ENCODE measurements at regions not wholly inside any gene's neighbourhood (a gene's known extent, or its start where the extent isn't known, plus 50 kb on each side); places are given as distances from the start of the nearest gene placed in this dataset.

GRCh38 chr17:79145548-79145947 is 70.9 kb downstream of the ENGASE start:
- no peaks in the 10 kb centered on the region for H3K36me3 ChIP-seq (ENCODE audit: control insufficient read depth in 2 of 3, insufficient read depth in 3 of 3, low read length in 3 of 3)
- Mint-ChIP-seq H3K9me3 (no peaks in the 10 kb centered on the region), H3K36me3 (no peaks in the 10 kb centered on the region), H3K4me3 (no peak overlapping the region), H3K27ac (no peak overlapping the region), H3K4me1 (peaks cover 0 to 2% (median 0%) of the 10 kb centered on the region in 7 donors), H3K27me3 (peaks cover 0 to 16% (median 3%) of the 10 kb centered on the region in 5 donors)
- H3K27me3 ChIP-seq (ENCODE audit: control insufficient read depth in 2 of 2, insufficient read depth in 2 of 2, low read length in 2 of 2), result no peaks in the 10 kb centered on the region
- H3K4me3 ChIP-seq (ENCODE audit: low read length), result no peak overlapping the region
- no peaks in the 10 kb centered on the region for H3K9me3 ChIP-seq (ENCODE audit: control insufficient read depth in 2 of 3, low read length in 3 of 3)
- ChIA-PET CTCF (interaction anchor here (0.6 kb wide), 1 partner anchor 120 kb away, joined by 3 read pairs; no protein-coding TSS in a partner anchor), POLR2A (no interaction called here)
- DNase-seq (no peak), ATAC-seq (no peak)
- no peaks in the 10 kb centered on the region for H3K4me1 ChIP-seq (ENCODE audit: control insufficient read depth in 2 of 2, insufficient read depth in 2 of 2, low read length in 2 of 2)
- no peak overlapping the region for H3K27ac ChIP-seq (ENCODE audit: low read depth, low read length)
- intact Hi-C loops (cut with micrococcal nuclease), result no loop called here

GRCh38 chr17:79144133-79144532 is 69.5 kb downstream of the ENGASE start:
- H3K27ac Mint-ChIP-seq, result no peak overlapping the region
- DNase-seq, result no peak
- ATAC-seq, result no peak
- H3K4me1 Mint-ChIP-seq, result no peaks in the 10 kb centered on the region
- Histone ChIP-seq H3K27ac (ENCODE audit: low read depth, low read length) (no peak overlapping the region), H3K4me1 (ENCODE audit: control insufficient read depth in 2 of 2, insufficient read depth in 2 of 2, low read length in 2 of 2) (no peaks in the 10 kb centered on the region), H3K4me3 (ENCODE audit: low read length) (no peak overlapping the region), H3K36me3 (ENCODE audit: control insufficient read depth in 2 of 3, insufficient read depth in 3 of 3, low read length in 3 of 3) (no peaks in the 10 kb centered on the region), H3K27me3 (ENCODE audit: control insufficient read depth in 2 of 2, insufficient read depth in 2 of 2, low read length in 2 of 2) (no peaks in the 10 kb centered on the region), H3K9me3 (ENCODE audit: control insufficient read depth in 2 of 3, low read length in 3 of 3) (no peaks in the 10 kb centered on the region)
- H3K36me3 Mint-ChIP-seq, result no peaks in the 10 kb centered on the region
- CTCF ChIA-PET, result no interaction called here
- POLR2A ChIA-PET, result no interaction called here
- no peak overlapping the region for H3K4me3 Mint-ChIP-seq
- H3K9me3 Mint-ChIP-seq, result no peaks in the 10 kb centered on the region
- peaks cover 0 to 25% (median 3%) of the 10 kb centered on the region in 5 donors for H3K27me3 Mint-ChIP-seq
- intact Hi-C loops (cut with micrococcal nuclease), result no loop called here

GRCh38 chr17:79142375-79142774 is 67.8 kb downstream of the ENGASE start:
- Mint-ChIP-seq H3K36me3 (peaks cover 0 to 4% (median 0%) of the 10 kb centered on the region in 5 donors), H3K9me3 (peaks cover 0 to 9% (median 0%) of the 10 kb centered on the region in 11 donors), H3K4me3 (no peak overlapping the region), H3K4me1 (peaks cover 0 to 8% (median 0%) of the 10 kb centered on the region in 7 donors), H3K27me3 (peaks cover 0 to 36% (median 3%) of the 10 kb centered on the region in 5 donors), H3K27ac (no peak overlapping the region)
- ChIA-PET POLR2A (no interaction called here), CTCF (no interaction called here)
- Histone ChIP-seq H3K36me3 (ENCODE audit: control insufficient read depth in 2 of 3, insufficient read depth in 3 of 3, low read length in 3 of 3) (no peaks in the 10 kb centered on the region), H3K27me3 (ENCODE audit: control insufficient read depth in 2 of 2, insufficient read depth in 2 of 2, low read length in 2 of 2) (no peaks in the 10 kb centered on the region), H3K4me1 (ENCODE audit: control insufficient read depth in 2 of 2, insufficient read depth in 2 of 2, low read length in 2 of 2) (no peaks in the 10 kb centered on the region), H3K4me3 (ENCODE audit: low read length) (no peak overlapping the region), H3K9me3 (ENCODE audit: control insufficient read depth in 2 of 3, low read length in 3 of 3) (no peaks in the 10 kb centered on the region), H3K27ac (ENCODE audit: low read depth, low read length) (no peak overlapping the region)
- no peak for DNase-seq
- ATAC-seq, result no peak
- intact Hi-C loops (cut with micrococcal nuclease), result no loop called here

GRCh38 chr17:79141578-79142355 is 67.1 kb downstream of the ENGASE start:
- CTCF ChIA-PET, result no interaction called here

GRCh38 chr17:79138826-79139225 is 64.2 kb downstream of the ENGASE start:
- H3K27me3 Mint-ChIP-seq, result peaks cover 0 to 48% (median 3%) of the 10 kb centered on the region in 5 donors
- H3K4me1 Mint-ChIP-seq, result peaks cover 0 to 8% (median 0%) of the 10 kb centered on the region in 7 donors
- Histone ChIP-seq H3K27me3 (ENCODE audit: control insufficient read depth in 2 of 2, insufficient read depth in 2 of 2, low read length in 2 of 2) (no peaks in the 10 kb centered on the region), H3K9me3 (ENCODE audit: control insufficient read depth in 2 of 3, low read length in 3 of 3) (no peaks in the 10 kb centered on the region), H3K4me3 (ENCODE audit: low read length) (no peak overlapping the region), H3K27ac (ENCODE audit: low read depth, low read length) (no peak overlapping the region), H3K36me3 (ENCODE audit: control insufficient read depth in 2 of 3, insufficient read depth in 3 of 3, low read length in 3 of 3) (no peaks in the 10 kb centered on the region), H3K4me1 (ENCODE audit: control insufficient read depth in 2 of 2, insufficient read depth in 2 of 2, low read length in 2 of 2) (no peaks in the 10 kb centered on the region)
- H3K4me3 Mint-ChIP-seq, result no peak overlapping the region
- no peak overlapping the region for H3K27ac Mint-ChIP-seq
- H3K9me3 Mint-ChIP-seq, result peaks cover 0 to 9% (median 0%) of the 10 kb centered on the region in 11 donors
- peaks cover 0 to 4% (median 0%) of the 10 kb centered on the region in 5 donors for H3K36me3 Mint-ChIP-seq
- no peak for ATAC-seq
- no peak for DNase-seq
- intact Hi-C loops (cut with micrococcal nuclease), result no loop called here
- POLR2A ChIA-PET, result no interaction called here
- CTCF ChIA-PET, result no interaction called here

More at GRCh38 chr17:79141578-79142355, 67.1 kb downstream of the ENGASE start:
- no peaks in the 10 kb centered on the region for H3K36me3 ChIP-seq (ENCODE audit: control insufficient read depth in 2 of 3, insufficient read depth in 3 of 3, low read length in 3 of 3)
- Mint-ChIP-seq H3K4me3 (no peak overlapping the region), H3K36me3 (peaks cover 0 to 4% (median 0%) of the 10 kb centered on the region in 5 donors), H3K4me1 (peaks cover 0 to 8% (median 0%) of the 10 kb centered on the region in 7 donors), H3K27ac (no peak overlapping the region), H3K9me3 (peaks cover 0 to 9% (median 0%) of the 10 kb centered on the region in 11 donors), H3K27me3 (peaks cover 0 to 37% (median 3%) of the 10 kb centered on the region in 5 donors)
- H3K4me3 ChIP-seq (ENCODE audit: low read length), result no peak overlapping the region
- intact Hi-C loops (cut with micrococcal nuclease), result no loop called here
- DNase-seq (no peak), ATAC-seq (no peak)
- H3K27ac ChIP-seq (ENCODE audit: low read depth, low read length), result no peak overlapping the region
- POLR2A ChIA-PET, result no interaction called here
- no peaks in the 10 kb centered on the region for H3K4me1 ChIP-seq (ENCODE audit: control insufficient read depth in 2 of 2, insufficient read depth in 2 of 2, low read length in 2 of 2)
- H3K9me3 ChIP-seq (ENCODE audit: control insufficient read depth in 2 of 3, low read length in 3 of 3), result no peaks in the 10 kb centered on the region
- H3K27me3 ChIP-seq (ENCODE audit: control insufficient read depth in 2 of 2, insufficient read depth in 2 of 2, low read length in 2 of 2), result no peaks in the 10 kb centered on the region

- ChIA-PET POLR2A (no interaction called here), CTCF (no interaction called here)
- H3K27ac Mint-ChIP-seq, result no peak overlapping the region
- H3K4me1 Mint-ChIP-seq, result peaks cover 0 to 8% (median 0%) of the 10 kb centered on the region in 7 donors
- no peak overlapping the region for H3K4me3 Mint-ChIP-seq
- ATAC-seq, result no peak
- intact Hi-C loops (cut with micrococcal nuclease), result no loop called here
- no peak for DNase-seq
- Histone ChIP-seq H3K4me3 (ENCODE audit: low read length) (no peak overlapping the region), H3K4me1 (ENCODE audit: control insufficient read depth in 2 of 2, insufficient read depth in 2 of 2, low read length in 2 of 2) (no peaks in the 10 kb centered on the region), H3K36me3 (ENCODE audit: control insufficient read depth in 2 of 3, insufficient read depth in 3 of 3, low read length in 3 of 3) (no peaks in the 10 kb centered on the region), H3K27me3 (ENCODE audit: control insufficient read depth in 2 of 2, insufficient read depth in 2 of 2, low read length in 2 of 2) (no peaks in the 10 kb centered on the region), H3K27ac (ENCODE audit: low read depth, low read length) (no peak overlapping the region), H3K9me3 (ENCODE audit: control insufficient read depth in 2 of 3, low read length in 3 of 3) (no peaks in the 10 kb centered on the region)
- peaks cover 0 to 55% (median 5%) of the 10 kb centered on the region in 5 donors for H3K27me3 Mint-ChIP-seq
- H3K36me3 Mint-ChIP-seq, result peaks cover 0 to 4% (median 0%) of the 10 kb centered on the region in 5 donors
- peaks cover 0 to 9% (median 0%) of the 10 kb centered on the region in 11 donors for H3K9me3 Mint-ChIP-seq
Measured at GRCh38 chr17:79137789-79138165, 63.2 kb downstream of the ENGASE start.

Measured in naive thymus-derived CD4-positive, alpha-beta T cell (primary cell).